ENCODE measurements at regions not wholly inside any gene's neighbourhood (a gene's known extent, or its start where the extent isn't known, plus 50 kb on each side); places are given as distances from the start of the nearest gene placed in this dataset.
"Not testable (repeated sequence)": the region's sequence is repeated elsewhere in the genome, so short reads cannot be mapped to it uniquely, and the experiment has no call there.

GRCh38 chr3:195999176-195999575 lies 82.7 kb downstream of the TFRC start:
- H3K4me3 ChIP-seq (replicated peaks; ENCODE audit: low read depth, low read length); DNase-seq (ENCODE audit: extremely low read depth, low read depth): not testable (repeated sequence)

GRCh38 chr3:195996314-195996713 lies 85.6 kb downstream of the TFRC start:
- DNase-seq (ENCODE audit: extremely low read depth, low read depth); H3K4me3 ChIP-seq (replicated peaks; ENCODE audit: low read depth, low read length): not testable (repeated sequence)

- not testable (repeated sequence) for H3K4me3 ChIP-seq (replicated peaks; ENCODE audit: low read depth, low read length); DNase-seq (ENCODE audit: extremely low read depth, low read depth)
- peak; percentile 39 for TF ChIP-seq CTCF (IDR thresholded peaks at IDR 0.05; ENCODE audit: low read depth, low read length, missing control alignments)
Measured at GRCh38 chr3:195994343-195994742, 86.0 kb upstream of the TNK2 start.

GRCh38 chr3:195993671-195994070 lies 85.3 kb upstream of the TNK2 start:
- H3K4me3 ChIP-seq (replicated peaks; ENCODE audit: low read depth, low read length); DNase-seq (ENCODE audit: extremely low read depth, low read depth): not testable (repeated sequence)

GRCh38 chr3:195992956-195993595 lies 84.7 kb upstream of the TNK2 start:
- DNase-seq (ENCODE audit: extremely low read depth, low read depth); H3K4me3 ChIP-seq (replicated peaks; ENCODE audit: low read depth, low read length): not testable (repeated sequence)

- DNase-seq (ENCODE audit: extremely low read depth, low read depth) = not testable (repeated sequence)
Measured at GRCh38 chr3:195991986-195992385, 83.6 kb upstream of the TNK2 start.

GRCh38 chr3:195991243-195991642 lies 82.9 kb upstream of the TNK2 start:
- not testable (repeated sequence) for H3K4me3 ChIP-seq (replicated peaks; ENCODE audit: low read depth, low read length); DNase-seq (ENCODE audit: extremely low read depth, low read depth)

More at GRCh38 chr3:195991986-195992385, 83.6 kb upstream of the TNK2 start:
- H3K4me3 ChIP-seq (replicated peaks; ENCODE audit: low read depth, low read length) = not testable (repeated sequence)

- DNase-seq (ENCODE audit: extremely low read depth, low read depth) = not testable (repeated sequence)
- H3K4me3 ChIP-seq (replicated peaks; ENCODE audit: low read depth, low read length) = peak overlapping the region; percentile 56
Measured at GRCh38 chr3:195990841-195991174, 82.5 kb upstream of the TNK2 start.

- peak overlapping the region; percentile 56 for H3K4me3 ChIP-seq (replicated peaks; ENCODE audit: low read depth, low read length)
- peak; percentile 15 for DNase-seq (ENCODE audit: extremely low read depth, low read depth)
Measured at GRCh38 chr3:195989921-195990840, 81.8 kb upstream of the TNK2 start.

- peak overlapping the region; percentile 56 for H3K4me3 ChIP-seq (replicated peaks; ENCODE audit: low read depth, low read length)
- not testable (repeated sequence) for DNase-seq (ENCODE audit: extremely low read depth, low read depth)
Measured at GRCh38 chr3:195989197-195989920, 81.0 kb upstream of the TNK2 start.

GRCh38 chr3:195988764-195989163 lies 80.4 kb upstream of the TNK2 start:
- DNase-seq (ENCODE audit: extremely low read depth, low read depth) = not testable (repeated sequence)
- peak overlapping the region; percentile 34 for H3K4me3 ChIP-seq (replicated peaks; ENCODE audit: low read depth, low read length)

GRCh38 chr3:195987001-195987400 lies 78.7 kb upstream of the TNK2 start:
- not testable (repeated sequence) for DNase-seq (ENCODE audit: extremely low read depth, low read depth); H3K4me3 ChIP-seq (replicated peaks; ENCODE audit: low read depth, low read length)

- DNase-seq (ENCODE audit: extremely low read depth, low read depth); H3K4me3 ChIP-seq (replicated peaks; ENCODE audit: low read depth, low read length): not testable (repeated sequence)
Measured at GRCh38 chr3:195986576-195986975, 78.2 kb upstream of the TNK2 start.

GRCh38 chr3:195985348-195985920 lies 77.1 kb upstream of the TNK2 start:
- DNase-seq (ENCODE audit: extremely low read depth, low read depth); H3K4me3 ChIP-seq (replicated peaks; ENCODE audit: low read depth, low read length): not testable (repeated sequence)

GRCh38 chr3:195984392-195985030 lies 76.2 kb upstream of the TNK2 start:
- not testable (repeated sequence) for DNase-seq (ENCODE audit: extremely low read depth, low read depth); H3K4me3 ChIP-seq (replicated peaks; ENCODE audit: low read depth, low read length)

GRCh38 chr3:195983880-195984279 lies 75.5 kb upstream of the TNK2 start:
- DNase-seq (ENCODE audit: extremely low read depth, low read depth); H3K4me3 ChIP-seq (replicated peaks; ENCODE audit: low read depth, low read length): not testable (repeated sequence)
